Renal cortical epithelial cell (primary cell): ENCODE measurements at regions not wholly inside any gene's neighbourhood (a gene's known extent, or its start where the extent isn't known, plus 50 kb on each side); places are given as distances from the start of the nearest gene placed in this dataset.
"Not testable (repeated sequence)": the region's sequence is repeated elsewhere in the genome, so short reads cannot be mapped to it uniquely, and the experiment has no call there.

Source experiments
- DNase-seq: peaks from one replicate; pipeline ENCODE4 v3.0.0-alpha.2; 2011; ENCODE audit warnings: low read depth

GRCh38 chr13:53405616-53406015 is 377.0 kb downstream of the OLFM4 start:
- DNase-seq, result no peak

GRCh38 chr13:53408306-53408705 is 379.7 kb downstream of the OLFM4 start:
- no peak for DNase-seq

GRCh38 chr13:53408847-53409568 is 380.4 kb downstream of the OLFM4 start:
- DNase-seq, result no peak

GRCh38 chr13:53411463-53411862 is 382.9 kb downstream of the OLFM4 start:
- DNase-seq, result no peak

- DNase-seq, result no peak
Observed at GRCh38 chr13:53415135-53415534, 386.5 kb downstream of the OLFM4 start.

GRCh38 chr13:53417601-53418000 is 389.0 kb downstream of the OLFM4 start:
- no peak for DNase-seq

GRCh38 chr13:53422415-53422814 is 393.8 kb downstream of the OLFM4 start:
- DNase-seq, result no peak

GRCh38 chr13:53436396-53436795 is 407.8 kb downstream of the OLFM4 start:
- no peak for DNase-seq

- no peak for DNase-seq
Observed at GRCh38 chr13:53439439-53440225, 411.0 kb downstream of the OLFM4 start.

GRCh38 chr13:53442979-53443378 is 414.4 kb downstream of the OLFM4 start:
- DNase-seq, result no peak

- no peak for DNase-seq
Observed at GRCh38 chr13:53445686-53446085, 417.1 kb downstream of the OLFM4 start.

GRCh38 chr13:53447456-53447855 is 418.8 kb downstream of the OLFM4 start:
- DNase-seq, result no peak

- DNase-seq, result no peak
Observed at GRCh38 chr13:53447863-53448262, 419.2 kb downstream of the OLFM4 start.

- not testable (repeated sequence) for DNase-seq
Observed at GRCh38 chr13:53452263-53452808, 423.7 kb downstream of the OLFM4 start.

GRCh38 chr13:53460796-53461195 is 432.2 kb downstream of the OLFM4 start:
- DNase-seq, result no peak

- DNase-seq, result no peak
Observed at GRCh38 chr13:53463106-53463505, 434.5 kb downstream of the OLFM4 start.

- DNase-seq, result no peak
Observed at GRCh38 chr13:53466576-53466975, 438.0 kb downstream of the OLFM4 start.

GRCh38 chr13:53473397-53473796 is 444.8 kb downstream of the OLFM4 start:
- DNase-seq, result no peak

GRCh38 chr13:53474878-53475277 is 446.3 kb downstream of the OLFM4 start:
- DNase-seq, result no peak

GRCh38 chr13:53490752-53491151 is 462.1 kb downstream of the OLFM4 start:
- no peak for DNase-seq

GRCh38 chr13:53494406-53494805 is 465.8 kb downstream of the OLFM4 start:
- no peak for DNase-seq

GRCh38 chr13:53499576-53500133 is 471.0 kb downstream of the OLFM4 start:
- DNase-seq, result no peak

GRCh38 chr13:53501387-53501786 is 472.8 kb downstream of the OLFM4 start:
- DNase-seq, result no peak
